Left ventricle myocardium inferior (tissue), 1 donor: ENCODE measurements at regions not wholly inside any gene's neighbourhood (a gene's known extent, or its start where the extent isn't known, plus 50 kb on each side); places are given as distances from the start of the nearest gene placed in this dataset.

Experiments used
- DNase-seq: peaks from one replicate; pipeline ENCODE4 v3.0.0-alpha.2; 2020
- H3K27ac ChIP-seq: fragments of 200-600 bp; replicated peaks from 2 replicates; pipeline ENCODE4 v1.8.0; 2021
- H3K27me3 ChIP-seq: fragments of 200-600 bp; 2 replicates; pipeline ENCODE4 v1.8.0; 2021; ENCODE audit warnings: low read depth
- H3K36me3 ChIP-seq: fragments of 200-600 bp; 2 replicates; pipeline ENCODE4 v1.8.0; 2021
- H3K4me1 ChIP-seq: fragments of 200-600 bp; 2 replicates; pipeline ENCODE4 v1.8.0; 2021
- H3K4me3 ChIP-seq: fragments of 200-600 bp; 2 replicates; pipeline ENCODE4 v1.8.0; 2021; ENCODE audit warnings: mild to moderate bottlenecking, moderate library complexity
- H3K9me3 ChIP-seq: fragments of 200-600 bp; replicated peaks from 2 replicates; pipeline ENCODE4 v1.8.0; 2021
- intact Hi-C: fragments of 100-400 bp; cut with micrococcal nuclease; formaldehyde crosslinking; loops from one replicate; pipeline ENCODE4 v1.11.0; 2022
- TF ChIP-seq, protein P1 (sequence below): fragments of 200-600 bp; IDR thresholded peaks from 2 replicates; pipeline ENCODE4 v1.8.0; 2021; ENCODE audit warnings: antibody characterized with exemption, mild to moderate bottlenecking, borderline replicate concordance
- donor health status: DM: no; HTN: yes; CAD: no; lungs with severe emphysema.

DNA sequence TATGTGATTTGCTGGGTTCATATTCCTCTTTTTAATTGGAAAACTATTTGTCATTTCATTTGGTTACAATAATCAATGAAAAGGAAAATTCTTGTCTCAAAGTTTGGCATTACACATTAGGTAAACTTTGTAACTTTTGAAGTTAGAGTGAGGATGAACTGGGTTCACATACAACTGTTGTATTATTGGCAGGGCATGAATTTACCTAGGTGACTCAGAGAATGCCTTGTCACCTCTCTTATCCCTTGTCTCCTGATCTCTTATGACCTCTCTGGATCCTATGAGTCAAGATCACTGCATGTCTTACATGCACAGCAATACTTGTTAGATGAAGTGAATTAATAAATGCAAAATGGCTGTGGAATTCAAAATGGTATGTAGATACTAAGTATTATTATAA, 563.4 kb upstream of the GCFC2 start:
- DNase-seq = no peak
- no peak overlapping the region for H3K27ac ChIP-seq
- H3K27me3 ChIP-seq = no peaks in the 10 kb centered on the region
- TF ChIP-seq, protein P1, sequence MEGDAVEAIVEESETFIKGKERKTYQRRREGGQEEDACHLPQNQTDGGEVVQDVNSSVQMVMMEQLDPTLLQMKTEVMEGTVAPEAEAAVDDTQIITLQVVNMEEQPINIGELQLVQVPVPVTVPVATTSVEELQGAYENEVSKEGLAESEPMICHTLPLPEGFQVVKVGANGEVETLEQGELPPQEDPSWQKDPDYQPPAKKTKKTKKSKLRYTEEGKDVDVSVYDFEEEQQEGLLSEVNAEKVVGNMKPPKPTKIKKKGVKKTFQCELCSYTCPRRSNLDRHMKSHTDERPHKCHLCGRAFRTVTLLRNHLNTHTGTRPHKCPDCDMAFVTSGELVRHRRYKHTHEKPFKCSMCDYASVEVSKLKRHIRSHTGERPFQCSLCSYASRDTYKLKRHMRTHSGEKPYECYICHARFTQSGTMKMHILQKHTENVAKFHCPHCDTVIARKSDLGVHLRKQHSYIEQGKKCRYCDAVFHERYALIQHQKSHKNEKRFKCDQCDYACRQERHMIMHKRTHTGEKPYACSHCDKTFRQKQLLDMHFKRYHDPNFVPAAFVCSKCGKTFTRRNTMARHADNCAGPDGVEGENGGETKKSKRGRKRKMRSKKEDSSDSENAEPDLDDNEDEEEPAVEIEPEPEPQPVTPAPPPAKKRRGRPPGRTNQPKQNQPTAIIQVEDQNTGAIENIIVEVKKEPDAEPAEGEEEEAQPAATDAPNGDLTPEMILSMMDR = no peak
- H3K9me3 ChIP-seq = no peaks in the 10 kb centered on the region
- intact Hi-C loops = no loop called here
- no peak overlapping the region for H3K4me3 ChIP-seq
- no peaks in the 10 kb centered on the region for H3K36me3 ChIP-seq
- no peaks in the 10 kb centered on the region for H3K4me1 ChIP-seq

DNA sequence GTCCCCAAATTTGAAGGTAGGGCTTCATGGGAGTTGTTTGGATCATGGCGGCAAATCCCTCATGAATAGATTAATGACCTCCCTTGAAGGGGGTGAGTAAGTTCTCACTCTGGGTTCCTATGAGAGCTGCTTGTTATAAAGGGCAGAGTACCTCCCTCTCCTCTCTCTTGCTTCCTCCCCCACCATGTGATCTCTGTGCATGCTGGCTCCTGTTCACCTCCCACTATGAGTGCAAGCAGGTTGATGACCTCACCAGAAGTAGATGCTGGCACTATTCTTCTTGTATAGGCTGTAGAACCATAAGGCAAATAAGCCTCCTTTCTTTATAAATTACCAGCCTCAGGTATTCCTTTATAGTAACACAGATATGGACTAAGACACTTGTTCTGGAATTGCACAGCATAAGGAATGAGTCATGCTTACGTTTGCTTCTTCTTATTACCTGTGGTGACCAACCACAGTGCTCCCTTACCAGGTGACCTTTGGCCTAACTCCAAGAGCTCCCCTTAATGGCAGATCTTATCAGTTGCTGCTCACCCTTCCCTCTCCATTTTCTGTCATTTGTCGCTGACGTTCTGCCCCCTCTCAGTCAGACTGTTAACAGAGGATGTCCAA, 559.5 kb upstream of the GCFC2 start:
- Histone ChIP-seq H3K4me3 (no peak overlapping the region), H3K27me3 (no peaks in the 10 kb centered on the region), H3K4me1 (no peaks in the 10 kb centered on the region), H3K36me3 (no peaks in the 10 kb centered on the region), H3K9me3 (no peaks in the 10 kb centered on the region), H3K27ac (no peak overlapping the region)
- DNase-seq = no peak
- intact Hi-C loops = no loop called here
- TF ChIP-seq, protein P1 = no peak

DNA sequence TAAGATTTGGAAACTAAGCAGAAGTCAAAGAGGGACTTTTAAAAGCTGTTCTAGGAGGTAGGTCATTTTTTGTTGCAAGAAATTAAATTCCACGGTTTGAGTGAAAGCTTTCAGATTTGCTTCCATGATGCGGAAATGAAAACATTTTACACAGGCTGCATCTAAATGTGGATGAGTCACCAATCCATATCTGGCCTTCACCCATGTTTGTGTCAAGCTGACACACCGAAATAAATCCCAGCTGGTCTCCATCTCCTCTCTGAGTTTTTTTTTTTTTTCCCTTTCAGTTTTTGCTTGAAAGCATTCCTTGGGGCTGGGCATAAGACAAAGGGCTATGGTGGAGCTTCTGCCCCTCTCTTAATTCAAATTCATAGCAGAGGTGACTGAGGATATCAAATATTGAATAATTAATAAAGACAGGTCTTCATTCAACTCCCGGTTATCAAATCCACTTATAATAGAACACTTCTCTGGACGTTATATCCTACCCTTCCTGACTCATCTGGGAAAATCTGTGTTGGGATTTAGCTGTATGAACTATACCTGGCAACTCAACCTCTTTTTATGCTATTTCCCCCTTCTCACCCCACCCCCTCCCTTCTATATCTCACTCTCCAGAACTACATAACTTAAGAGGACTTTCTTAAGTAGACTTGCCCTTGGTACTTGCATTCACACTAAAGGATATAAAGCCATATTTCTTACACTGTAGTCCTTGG, 558.3 kb upstream of the GCFC2 start:
- Histone ChIP-seq H3K36me3 (no peaks in the 10 kb centered on the region), H3K4me1 (no peaks in the 10 kb centered on the region), H3K27me3 (no peaks in the 10 kb centered on the region), H3K4me3 (no peak overlapping the region), H3K27ac (no peak overlapping the region), H3K9me3 (no peaks in the 10 kb centered on the region)
- DNase-seq = no peak
- intact Hi-C loops = no loop called here
- TF ChIP-seq, protein P1 = no peak

DNA sequence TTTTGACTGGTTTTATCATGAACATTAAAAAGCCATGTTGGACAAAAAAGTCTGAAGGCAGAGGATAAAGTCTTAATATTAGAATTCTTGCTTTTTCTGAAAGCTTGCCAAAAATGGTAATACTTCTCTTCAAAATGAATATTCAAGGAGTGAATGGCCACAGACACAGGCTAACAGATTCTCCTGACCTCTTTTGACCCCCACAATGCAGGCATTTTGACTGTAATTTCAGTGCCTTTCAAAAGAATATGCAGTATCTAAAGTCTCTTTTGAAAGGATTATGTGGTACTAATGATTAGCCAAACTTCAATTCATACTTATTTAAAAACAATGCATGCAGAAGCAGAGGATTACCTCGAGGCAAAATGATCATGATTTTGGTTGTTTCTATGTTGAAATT, 557.8 kb upstream of the GCFC2 start:
- intact Hi-C loops = no loop called here
- DNase-seq = no peak
- H3K36me3 ChIP-seq = no peaks in the 10 kb centered on the region
- no peak overlapping the region for H3K27ac ChIP-seq
- H3K4me1 ChIP-seq = no peaks in the 10 kb centered on the region
- H3K9me3 ChIP-seq = no peaks in the 10 kb centered on the region
- no peak overlapping the region for H3K4me3 ChIP-seq
- H3K27me3 ChIP-seq = no peaks in the 10 kb centered on the region
- TF ChIP-seq, protein P1 = no peak

DNA sequence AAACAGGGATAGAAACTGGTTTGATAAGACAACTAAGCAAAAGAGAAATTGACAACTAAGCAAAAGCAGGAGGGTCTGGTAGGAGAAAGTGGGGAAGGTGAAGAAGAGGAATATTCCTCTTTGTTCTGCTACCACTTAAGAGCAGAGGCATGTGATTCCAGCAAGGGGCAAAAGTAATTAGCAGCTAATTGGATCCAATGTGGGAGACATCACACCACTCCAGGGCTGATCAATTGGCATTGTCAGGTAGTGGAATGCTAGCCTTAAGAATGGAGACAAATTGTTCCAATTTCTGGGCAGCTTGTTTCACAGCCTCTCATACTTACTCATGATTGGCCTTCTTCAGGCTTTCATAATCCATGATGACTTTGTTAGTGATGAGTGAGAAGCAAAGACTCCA, 547.1 kb upstream of the GCFC2 start:
- H3K27ac ChIP-seq = no peak overlapping the region
- intact Hi-C loops = no loop called here
- no peaks in the 10 kb centered on the region for H3K4me1 ChIP-seq
- H3K36me3 ChIP-seq = no peaks in the 10 kb centered on the region
- H3K27me3 ChIP-seq = no peaks in the 10 kb centered on the region
- H3K9me3 ChIP-seq = peaks cover 3% of the 10 kb centered on the region
- DNase-seq = no peak
- TF ChIP-seq, protein P1 = no peak
- H3K4me3 ChIP-seq = no peak overlapping the region
